CD4-positive, CD25-positive, alpha-beta regulatory T cell (primary cell): ENCODE measurements at regions not wholly inside any gene's neighbourhood (a gene's known extent, or its start where the extent isn't known, plus 50 kb on each side); places are given as distances from the start of the nearest gene placed in this dataset.

Experiments used
- ATAC-seq, 2 donors: fragments of 150-1000 bp; cut with Tn5 transposase; one replicate each; pipeline ENCODE4 v1.10.0; 2021; ENCODE audit warnings: low read depth in 2 of 2, moderate number of reproducible peaks in 2 of 2, moderate library complexity in 1 of 2
- DNase-seq, 3 donors: peaks; one replicate each; pipeline versions ENCODE4 v3.0.0 to v3.0.0-alpha.2; 2012 to 2022; ENCODE audit warnings: mixed read lengths in 1 of 3
- H3K27ac ChIP-seq: one replicate; pipeline ENCODE4 v1.7.0; 2013; ENCODE audit warnings: mild to moderate bottlenecking, low read length; ENCODE audit not compliant: insufficient read depth, poor library complexity, severe bottlenecking
- H3K27me3 ChIP-seq: one replicate; pipeline ENCODE4 v1.7.0; 2013; ENCODE audit warnings: low read length; ENCODE audit not compliant: control insufficient read depth, insufficient read depth
- H3K36me3 ChIP-seq: one replicate; pipeline ENCODE4 v1.7.0; 2013; ENCODE audit warnings: mild to moderate bottlenecking, low read length, moderate library complexity; ENCODE audit not compliant: control insufficient read depth, insufficient read depth
- H3K4me1 ChIP-seq: 2 replicates; pipeline ENCODE4 v1.7.0; 2013; ENCODE audit warnings: mild to moderate bottlenecking, low read length; ENCODE audit not compliant: insufficient read depth, control insufficient read depth, poor library complexity, severe bottlenecking
- H3K4me3 ChIP-seq: one replicate; pipeline ENCODE4 v1.7.0; 2013; ENCODE audit warnings: low read depth, mild to moderate bottlenecking, low read length, moderate library complexity
- H3K9me3 ChIP-seq, 2 experiments: 1 replicate in 1 of 2; 2 replicates in 1 of 2; pipeline ENCODE4 v1.7.0; 2013; ENCODE audit warnings: low read length in 2 of 2, mild to moderate bottlenecking in 1 of 2, moderate library complexity in 1 of 2; ENCODE audit not compliant: control insufficient read depth in 2 of 2
- H3K27ac Mint-ChIP-seq, 3 donors: one replicate each; pipeline ENCODE4 v1.8.0; 2020 to 2022; ENCODE audit warnings: mild to moderate bottlenecking in 3 of 3, mixed read lengths in 3 of 3, moderate library complexity in 2 of 3
- H3K27me3 Mint-ChIP-seq: one replicate; pipeline ENCODE4 v1.8.0; 2022; ENCODE audit warnings: mild to moderate bottlenecking, mixed read lengths
- H3K36me3 Mint-ChIP-seq: one replicate; pipeline ENCODE4 v1.8.0; 2020; ENCODE audit warnings: mixed read lengths
- H3K4me1 Mint-ChIP-seq, 4 donors: one replicate each; pipeline ENCODE4 v1.8.0; 2020 to 2022; ENCODE audit warnings: mixed read lengths in 4 of 4, mild to moderate bottlenecking in 1 of 4
- H3K4me3 Mint-ChIP-seq, 4 donors: one replicate each; pipeline ENCODE4 v1.8.0; 2020 to 2022; ENCODE audit warnings: mild to moderate bottlenecking in 4 of 4, mixed read lengths in 4 of 4, moderate library complexity in 3 of 4
- H3K9me3 Mint-ChIP-seq, 7 donors: one replicate each; pipeline ENCODE4 v1.8.0; 2020 to 2022; ENCODE audit warnings: mixed read lengths in 7 of 7, mild to moderate bottlenecking in 3 of 7, moderate library complexity in 2 of 7

DNA sequence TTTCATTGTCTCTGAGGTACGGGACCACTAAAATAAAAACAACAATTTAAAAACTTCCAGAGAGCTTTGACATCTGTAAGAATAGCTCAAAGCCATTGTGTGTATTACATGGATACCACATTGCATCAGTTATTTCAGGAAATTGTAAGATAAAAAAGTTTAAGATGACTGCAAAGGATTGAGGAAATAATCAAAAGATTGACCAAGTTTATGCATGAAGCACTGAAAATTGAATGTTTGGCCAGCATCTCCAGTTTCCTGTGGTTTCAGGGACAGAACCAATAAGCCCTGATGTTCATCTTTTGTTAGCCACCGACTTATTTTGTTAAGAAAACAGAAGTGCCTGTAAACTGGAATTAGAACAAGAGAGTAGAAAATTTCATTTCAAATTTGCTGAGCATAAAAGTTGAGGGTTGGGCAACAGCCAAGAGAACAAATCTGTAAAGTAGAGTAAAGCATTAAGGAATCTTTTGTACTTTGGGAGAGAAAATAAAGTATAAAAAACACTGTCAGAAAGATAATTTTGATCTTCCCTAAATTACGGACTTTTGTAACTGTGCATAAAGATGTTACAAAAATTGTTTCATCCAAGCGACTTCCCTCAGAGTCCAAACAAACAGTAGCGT, 211.5 kb upstream of the P2RY1 start:
- Mint-ChIP-seq H3K9me3 (no peaks in the 10 kb centered on the region), H3K27ac (no peak overlapping the region), H3K4me1 (no peaks in the 10 kb centered on the region), H3K36me3 (no peaks in the 10 kb centered on the region), H3K4me3 (no peak overlapping the region), H3K27me3 (peaks cover 5% of the 10 kb centered on the region)
- DNase-seq (no peak), ATAC-seq (no peak)
- H3K9me3 ChIP-seq = no peaks in the 10 kb centered on the region
- no peaks in the 10 kb centered on the region for H3K4me1 ChIP-seq
- H3K36me3 ChIP-seq = no peaks in the 10 kb centered on the region
- no peaks in the 10 kb centered on the region for H3K27me3 ChIP-seq
- no peak overlapping the region for H3K4me3 ChIP-seq
- no peak overlapping the region for H3K27ac ChIP-seq

DNA sequence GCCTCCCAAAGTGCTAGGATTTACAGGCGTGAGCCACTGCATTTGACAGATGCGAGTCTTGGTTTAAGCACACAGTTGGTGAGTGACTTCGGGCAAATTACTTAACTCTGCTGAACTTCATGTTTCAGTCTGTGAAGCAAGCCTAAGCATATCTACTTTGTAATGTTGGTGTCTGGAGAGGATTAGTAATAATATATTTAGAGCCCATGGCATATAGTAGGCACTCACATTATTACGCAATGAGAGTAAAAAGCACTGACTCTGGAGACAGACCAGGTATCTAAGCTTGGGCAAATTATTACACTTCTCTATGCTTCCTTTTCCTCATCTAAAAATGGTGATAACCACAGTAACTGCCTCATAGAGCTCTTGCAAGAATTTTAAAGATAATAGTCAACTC, 208.7 kb upstream of the P2RY1 start:
- H3K27ac Mint-ChIP-seq = no peak overlapping the region
- no peaks in the 10 kb centered on the region for H3K36me3 ChIP-seq
- H3K4me3 Mint-ChIP-seq = no peak overlapping the region
- DNase-seq (no peak), ATAC-seq (no peak)
- H3K36me3 Mint-ChIP-seq = no peaks in the 10 kb centered on the region
- H3K9me3 Mint-ChIP-seq = peaks cover 0 to 8% (median 2%) of the 10 kb centered on the region in 7 donors
- H3K27ac ChIP-seq = no peak overlapping the region
- H3K27me3 Mint-ChIP-seq = no peaks in the 10 kb centered on the region
- H3K4me1 ChIP-seq = no peaks in the 10 kb centered on the region
- no peaks in the 10 kb centered on the region for H3K9me3 ChIP-seq
- no peaks in the 10 kb centered on the region for H3K27me3 ChIP-seq
- no peak overlapping the region for H3K4me3 ChIP-seq
- H3K4me1 Mint-ChIP-seq = no peaks in the 10 kb centered on the region

- no peaks in the 10 kb centered on the region for H3K27me3 ChIP-seq
- H3K4me3 ChIP-seq = no peak overlapping the region
- Mint-ChIP-seq H3K4me1 (no peaks in the 10 kb centered on the region), H3K9me3 (peaks cover 0 to 8% (median 2%) of the 10 kb centered on the region in 7 donors), H3K36me3 (no peaks in the 10 kb centered on the region), H3K27me3 (peaks cover 2% of the 10 kb centered on the region), H3K4me3 (no peak overlapping the region), H3K27ac (no peak overlapping the region)
- no peaks in the 10 kb centered on the region for H3K4me1 ChIP-seq
- no peaks in the 10 kb centered on the region for H3K9me3 ChIP-seq
- no peak for DNase-seq
- no peak overlapping the region for H3K27ac ChIP-seq
- no peak for ATAC-seq
- H3K36me3 ChIP-seq = no peaks in the 10 kb centered on the region
Observed at GRCh38 chr3:152628496-152628895, 206.4 kb upstream of the P2RY1 start.

GRCh38 chr3:152629363-152630122, 205.4 kb upstream of the P2RY1 start:
- Histone ChIP-seq H3K4me3 (no peak overlapping the region), H3K27ac (no peak overlapping the region), H3K9me3 (no peaks in the 10 kb centered on the region), H3K27me3 (no peaks in the 10 kb centered on the region), H3K4me1 (no peaks in the 10 kb centered on the region), H3K36me3 (no peaks in the 10 kb centered on the region)
- Mint-ChIP-seq H3K27ac (peak overlapping the region in 1 of 3 donors; percentile 4), H3K36me3 (no peaks in the 10 kb centered on the region), H3K4me1 (no peaks in the 10 kb centered on the region), H3K9me3 (peaks cover 0 to 8% (median 3%) of the 10 kb centered on the region in 7 donors), H3K27me3 (peaks cover 6% of the 10 kb centered on the region), H3K4me3 (no peak overlapping the region)
- DNase-seq = no peak
- ATAC-seq = no peak

DNA sequence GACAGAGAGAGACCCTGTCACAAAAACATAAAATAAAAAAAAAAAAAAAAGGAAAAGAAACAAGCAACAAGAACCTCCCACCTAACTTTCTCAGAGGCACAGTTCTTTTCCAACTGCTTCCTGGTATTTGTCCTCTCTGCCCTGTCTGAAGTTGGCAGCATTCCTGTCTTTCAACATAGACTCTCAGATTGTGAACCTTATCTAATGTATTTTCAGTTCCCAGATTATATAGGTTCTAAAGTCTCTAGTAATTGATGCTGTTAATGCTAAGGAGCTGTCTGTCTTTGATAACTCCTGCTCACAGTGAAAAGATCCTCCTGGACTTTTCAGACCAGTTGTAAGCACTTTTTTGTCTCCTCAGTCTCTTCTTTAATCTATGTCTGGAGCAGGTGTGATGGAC, 199.5 kb upstream of the P2RY1 start:
- Histone ChIP-seq H3K9me3 (no peaks in the 10 kb centered on the region), H3K4me1 (no peaks in the 10 kb centered on the region), H3K27ac (no peak overlapping the region), H3K27me3 (no peaks in the 10 kb centered on the region), H3K36me3 (no peaks in the 10 kb centered on the region), H3K4me3 (no peak overlapping the region)
- Mint-ChIP-seq H3K9me3 (peaks cover 0 to 6% (median 0%) of the 10 kb centered on the region in 7 donors), H3K27me3 (peaks cover 20% of the 10 kb centered on the region), H3K4me3 (no peak overlapping the region), H3K4me1 (no peaks in the 10 kb centered on the region), H3K27ac (no peak overlapping the region), H3K36me3 (no peaks in the 10 kb centered on the region)
- DNase-seq = no peak
- no peak for ATAC-seq

- Mint-ChIP-seq H3K9me3 (peaks cover 0 to 4% (median 0%) of the 10 kb centered on the region in 7 donors), H3K4me1 (no peaks in the 10 kb centered on the region), H3K27ac (no peak overlapping the region), H3K4me3 (no peak overlapping the region), H3K36me3 (no peaks in the 10 kb centered on the region), H3K27me3 (peaks cover 24% of the 10 kb centered on the region)
- Histone ChIP-seq H3K27ac (no peak overlapping the region), H3K4me3 (no peak overlapping the region), H3K9me3 (no peaks in the 10 kb centered on the region), H3K27me3 (no peaks in the 10 kb centered on the region), H3K36me3 (no peaks in the 10 kb centered on the region), H3K4me1 (no peaks in the 10 kb centered on the region)
- DNase-seq (no peak), ATAC-seq (no peak)
Observed at GRCh38 chr3:152636651-152637050, 198.3 kb upstream of the P2RY1 start.

DNA sequence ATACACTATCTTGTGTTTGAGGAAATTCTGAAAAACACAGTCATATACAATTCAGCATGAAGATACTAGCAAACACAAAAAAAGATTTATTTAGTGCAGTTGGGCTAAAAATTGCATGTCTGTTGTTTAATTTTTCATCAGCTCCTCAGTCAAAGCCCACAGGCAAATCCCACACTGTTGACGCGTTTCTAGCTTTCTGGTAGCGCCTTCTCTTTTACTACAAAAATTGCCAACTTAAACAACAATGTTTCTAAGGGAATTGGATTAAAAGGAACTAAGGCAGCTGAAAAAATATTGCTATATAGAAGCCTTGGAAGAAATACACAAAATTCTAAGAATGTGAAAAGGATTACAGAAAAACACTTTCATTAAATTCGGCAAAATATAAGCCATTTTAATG, 196.7 kb upstream of the P2RY1 start:
- no peak overlapping the region for H3K27ac Mint-ChIP-seq
- no peak for ATAC-seq
- Histone ChIP-seq H3K36me3 (no peaks in the 10 kb centered on the region), H3K27ac (no peak overlapping the region), H3K27me3 (no peaks in the 10 kb centered on the region), H3K9me3 (no peaks in the 10 kb centered on the region), H3K4me1 (no peaks in the 10 kb centered on the region), H3K4me3 (no peak overlapping the region)
- no peaks in the 10 kb centered on the region for H3K4me1 Mint-ChIP-seq
- peaks cover 0 to 4% (median 0%) of the 10 kb centered on the region in 7 donors for H3K9me3 Mint-ChIP-seq
- no peak overlapping the region for H3K4me3 Mint-ChIP-seq
- H3K27me3 Mint-ChIP-seq = peaks cover 24% of the 10 kb centered on the region
- DNase-seq = no peak
- no peaks in the 10 kb centered on the region for H3K36me3 Mint-ChIP-seq
